ENCODE measurements at regions not wholly inside any gene's neighbourhood (a gene's known extent, or its start where the extent isn't known, plus 50 kb on each side); places are given as distances from the start of the nearest gene placed in this dataset.

- Histone ChIP-seq H3K4me2 (ENCODE audit: low read length) (no peak overlapping the region), H3K79me2 (ENCODE audit: low read length) (no peaks in the 10 kb centered on the region), H3K27ac (ENCODE audit: low read length) (no peak overlapping the region), H3K9ac (ENCODE audit: low read length) (no peak overlapping the region), H3F3A (ENCODE audit: low read length, unreplicated experiment) (no peaks in the 10 kb centered on the region), H3K27me3 (ENCODE audit: low read length) (no peaks in the 10 kb centered on the region), H4K20me1 (ENCODE audit: low read length) (no peaks in the 10 kb centered on the region), H3K36me3 (ENCODE audit: low read depth, low read length) (no peaks in the 10 kb centered on the region), H3K4me3 (ENCODE audit: low read length) (no peak overlapping the region), H2AFZ (ENCODE audit: low read length) (no peak overlapping the region), H3K4me1 (ENCODE audit: insufficient read depth, low read length) (no peaks in the 10 kb centered on the region), H3K9me3 (ENCODE audit: low read length) (peaks cover 19% of the 10 kb centered on the region), H3K9me2 (replicated peaks; ENCODE audit: low read length) (no peaks in the 10 kb centered on the region)
- intact Hi-C loops (cut with micrococcal nuclease), result loop anchor here (5.0 kb wide), 1 partner anchor 1044 kb away; no protein-coding TSS in a partner anchor
- CTCF ChIA-PET, result no interaction called here
- DNase-seq (peak; percentile 38), ATAC-seq (no peak)
- POLR2A ChIA-PET (ENCODE audit: unreplicated experiment), result no interaction called here
- TF ChIP-seq EZH2 (IDR thresholded peaks at IDR 0.05; ENCODE audit: low read length, unreplicated experiment) (no peak), CTCF (conservative IDR thresholded peaks at IDR 0.05; ENCODE audit: low read depth, low read length) (peak; percentile 60)
- no TSS peak for BruUV-seq (replicated peaks)
Measured at GRCh38 chr11:81658722-81659121, 1074.9 kb downstream of the FAM181B start.

- no peaks in the 10 kb centered on the region for H4K20me1 ChIP-seq (ENCODE audit: low read length)
- ChIA-PET POLR2A (ENCODE audit: unreplicated experiment) (no interaction called here), CTCF (no interaction called here)
- no peaks in the 10 kb centered on the region for H3K4me1 ChIP-seq (ENCODE audit: insufficient read depth, low read length)
- H3K9me2 ChIP-seq (replicated peaks; ENCODE audit: low read length), result no peaks in the 10 kb centered on the region
- intact Hi-C loops (cut with micrococcal nuclease), result loop anchor here (5.0 kb wide), 1 partner anchor 1047 kb away; no protein-coding TSS in a partner anchor
- H2AFZ ChIP-seq (ENCODE audit: low read length), result no peak overlapping the region
- no peaks in the 10 kb centered on the region for H3F3A ChIP-seq (ENCODE audit: low read length, unreplicated experiment)
- no peak for TF ChIP-seq EZH2phosphoT487 (IDR thresholded peaks at IDR 0.05; ENCODE audit: borderline replicate concordance, low read length)
- no peak for TF ChIP-seq EZH2 (IDR thresholded peaks at IDR 0.05; ENCODE audit: low read length, unreplicated experiment)
- no peak for TF ChIP-seq CTCF (conservative IDR thresholded peaks at IDR 0.05; ENCODE audit: low read depth, low read length)
- no peak overlapping the region for H3K9ac ChIP-seq (ENCODE audit: low read length)
- H3K79me2 ChIP-seq (ENCODE audit: low read length), result no peaks in the 10 kb centered on the region
- DNase-seq (no peak), ATAC-seq (no peak)
- H3K4me2 ChIP-seq (ENCODE audit: low read length), result no peak overlapping the region
- no peaks in the 10 kb centered on the region for H3K27me3 ChIP-seq (ENCODE audit: low read length)
- BruUV-seq (replicated peaks), result no TSS peak
- no peak overlapping the region for H3K27ac ChIP-seq (ENCODE audit: low read length)
- H3K4me3 ChIP-seq (ENCODE audit: low read length), result no peak overlapping the region
- H3K9me3 ChIP-seq (ENCODE audit: low read length), result peaks cover 16% of the 10 kb centered on the region
- no peaks in the 10 kb centered on the region for H3K36me3 ChIP-seq (ENCODE audit: low read depth, low read length)
Measured at GRCh38 chr11:81655351-81655750, 1078.3 kb downstream of the FAM181B start.

- DNase-seq, result no peak
- H3K4me3 ChIP-seq (ENCODE audit: low read length), result no peak overlapping the region
- no peaks in the 10 kb centered on the region for H3K27me3 ChIP-seq (ENCODE audit: low read length)
- no peaks in the 10 kb centered on the region for H3K9me3 ChIP-seq (ENCODE audit: low read length)
- no peaks in the 10 kb centered on the region for H3K9me2 ChIP-seq (replicated peaks; ENCODE audit: low read length)
- TF ChIP-seq EZH2 (IDR thresholded peaks at IDR 0.05; ENCODE audit: low read length, unreplicated experiment) (no peak), EZH2phosphoT487 (IDR thresholded peaks at IDR 0.05; ENCODE audit: borderline replicate concordance, low read length) (no peak), CTCF (conservative IDR thresholded peaks at IDR 0.05; ENCODE audit: low read depth, low read length) (no peak)
- H3F3A ChIP-seq (ENCODE audit: low read length, unreplicated experiment), result no peaks in the 10 kb centered on the region
- intact Hi-C loops (cut with micrococcal nuclease), result no loop called here
- ChIA-PET POLR2A (ENCODE audit: unreplicated experiment) (interaction anchor here (0.5 kb wide), 1 partner anchor 242 kb away, joined by 4 read pairs; no protein-coding TSS in a partner anchor), CTCF (no interaction called here)
- H4K20me1 ChIP-seq (ENCODE audit: low read length), result no peaks in the 10 kb centered on the region
- H3K36me3 ChIP-seq (ENCODE audit: low read depth, low read length), result no peaks in the 10 kb centered on the region
- no peak overlapping the region for H3K9ac ChIP-seq (ENCODE audit: low read length)
- ATAC-seq, result no peak
- no peaks in the 10 kb centered on the region for H3K79me2 ChIP-seq (ENCODE audit: low read length)
- H2AFZ ChIP-seq (ENCODE audit: low read length), result no peak overlapping the region
- no TSS peak for BruUV-seq (replicated peaks)
- H3K4me1 ChIP-seq (ENCODE audit: insufficient read depth, low read length), result no peaks in the 10 kb centered on the region
- no peak overlapping the region for H3K4me2 ChIP-seq (ENCODE audit: low read length)
- no peak overlapping the region for H3K27ac ChIP-seq (ENCODE audit: low read length)
Measured at GRCh38 chr11:81647374-81647773, 1086.3 kb downstream of the FAM181B start.

Measured in PC-3 (cell line).